ENCODE measurements at regions not wholly inside any gene's neighbourhood (a gene's known extent, or its start where the extent isn't known, plus 50 kb on each side); places are given as distances from the start of the nearest gene placed in this dataset.

DNA sequence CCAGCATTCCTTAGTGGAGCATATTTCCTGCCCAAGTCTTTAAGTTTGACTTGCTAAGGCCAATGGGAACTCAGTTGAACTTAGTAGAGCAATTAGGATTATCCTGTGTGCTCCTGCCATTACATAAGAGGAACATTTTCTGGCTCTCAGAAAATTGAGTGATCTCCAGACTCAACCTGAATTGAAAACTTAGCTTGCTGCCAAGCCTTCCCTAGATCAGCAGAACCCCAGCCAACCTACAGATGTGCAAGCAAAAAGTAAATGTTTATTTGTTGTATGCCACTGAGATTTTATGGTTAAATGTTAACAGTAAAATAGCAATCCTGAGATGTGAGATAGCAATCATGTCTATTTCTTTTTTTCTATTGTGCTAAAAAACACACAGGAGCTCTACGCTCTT, 350.9 kb downstream of the OLFM4 start:
- TF ChIP-seq, protein P1, sequence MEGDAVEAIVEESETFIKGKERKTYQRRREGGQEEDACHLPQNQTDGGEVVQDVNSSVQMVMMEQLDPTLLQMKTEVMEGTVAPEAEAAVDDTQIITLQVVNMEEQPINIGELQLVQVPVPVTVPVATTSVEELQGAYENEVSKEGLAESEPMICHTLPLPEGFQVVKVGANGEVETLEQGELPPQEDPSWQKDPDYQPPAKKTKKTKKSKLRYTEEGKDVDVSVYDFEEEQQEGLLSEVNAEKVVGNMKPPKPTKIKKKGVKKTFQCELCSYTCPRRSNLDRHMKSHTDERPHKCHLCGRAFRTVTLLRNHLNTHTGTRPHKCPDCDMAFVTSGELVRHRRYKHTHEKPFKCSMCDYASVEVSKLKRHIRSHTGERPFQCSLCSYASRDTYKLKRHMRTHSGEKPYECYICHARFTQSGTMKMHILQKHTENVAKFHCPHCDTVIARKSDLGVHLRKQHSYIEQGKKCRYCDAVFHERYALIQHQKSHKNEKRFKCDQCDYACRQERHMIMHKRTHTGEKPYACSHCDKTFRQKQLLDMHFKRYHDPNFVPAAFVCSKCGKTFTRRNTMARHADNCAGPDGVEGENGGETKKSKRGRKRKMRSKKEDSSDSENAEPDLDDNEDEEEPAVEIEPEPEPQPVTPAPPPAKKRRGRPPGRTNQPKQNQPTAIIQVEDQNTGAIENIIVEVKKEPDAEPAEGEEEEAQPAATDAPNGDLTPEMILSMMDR (conservative IDR thresholded peaks at IDR 0.05) = no peak
- TF ChIP-seq ZFX (IDR thresholded peaks at IDR 0.05) = no peak
